Activated CD4-positive, alpha-beta T cell treated with anti-CD3 and anti-CD28 coated beads for 24 hours (primary cell): ENCODE measurements at regions not wholly inside any gene's neighbourhood (a gene's known extent, or its start where the extent isn't known, plus 50 kb on each side); places are given as distances from the start of the nearest gene placed in this dataset.

Experiments
- DNase-seq, 2 donors: peaks; one replicate each; pipeline ENCODE4 v3.0.0-alpha.2; 2020; ENCODE audit warnings: low read depth in 2 of 2

DNA sequence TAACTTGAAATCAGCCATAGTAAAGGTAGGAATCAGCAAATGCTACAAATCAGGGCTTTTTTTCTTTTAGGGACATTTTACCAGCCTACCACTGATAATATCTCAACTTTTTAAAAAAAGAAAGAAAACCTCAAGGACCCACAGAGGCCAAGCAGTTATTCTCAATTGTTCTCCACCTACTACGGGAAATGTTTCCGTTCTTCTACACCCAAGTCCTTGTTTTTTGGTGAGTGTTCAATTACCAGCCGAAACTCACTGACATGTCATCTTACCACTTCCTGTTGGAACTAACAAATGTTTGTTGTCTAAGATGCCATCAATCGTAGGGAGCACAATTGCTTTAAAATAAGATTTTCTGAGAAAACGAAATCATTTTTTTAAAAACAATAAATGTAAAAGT, 50.2 kb upstream of the CDK1 start:
- DNase-seq: no peak

DNA sequence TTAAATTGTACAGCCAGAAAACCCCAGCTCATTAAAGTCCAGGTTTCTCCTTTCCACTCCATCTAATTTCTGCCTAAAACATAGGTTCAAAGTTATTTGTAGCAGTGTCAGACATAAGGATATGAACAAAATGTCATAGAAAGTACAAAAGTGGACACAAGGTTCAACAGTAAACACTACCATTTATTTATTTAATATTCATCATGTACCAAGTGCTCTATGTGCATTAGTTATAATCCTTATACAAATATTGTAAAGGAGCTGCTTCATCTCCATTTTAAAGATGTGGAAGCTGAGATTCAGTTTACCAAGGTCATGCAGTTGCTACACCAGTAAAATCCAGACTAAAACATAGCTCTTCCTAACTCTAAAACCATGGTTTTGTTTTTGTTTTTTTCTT, 52.0 kb upstream of the CDK1 start:
- DNase-seq: no peak

DNA sequence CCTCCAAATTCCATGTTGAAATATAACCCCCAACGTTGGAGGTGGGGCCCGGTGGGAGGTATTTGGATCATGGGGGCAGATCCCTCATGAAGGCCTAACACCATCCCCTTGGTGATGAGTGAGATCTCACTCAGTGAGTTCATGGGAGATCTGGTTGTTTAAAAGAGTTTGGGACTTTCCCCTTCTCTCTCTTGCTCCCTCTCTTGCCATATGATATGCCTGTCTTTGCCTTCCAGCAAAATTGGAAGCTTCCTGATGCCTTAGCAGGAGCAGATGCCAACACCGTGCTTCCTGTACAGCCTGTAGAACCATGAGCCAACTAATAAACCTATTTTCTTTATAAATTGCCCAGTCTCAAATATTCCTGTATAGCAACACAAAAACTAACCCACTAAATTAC, 55.7 kb upstream of the CDK1 start:
- DNase-seq: no peak

DNA sequence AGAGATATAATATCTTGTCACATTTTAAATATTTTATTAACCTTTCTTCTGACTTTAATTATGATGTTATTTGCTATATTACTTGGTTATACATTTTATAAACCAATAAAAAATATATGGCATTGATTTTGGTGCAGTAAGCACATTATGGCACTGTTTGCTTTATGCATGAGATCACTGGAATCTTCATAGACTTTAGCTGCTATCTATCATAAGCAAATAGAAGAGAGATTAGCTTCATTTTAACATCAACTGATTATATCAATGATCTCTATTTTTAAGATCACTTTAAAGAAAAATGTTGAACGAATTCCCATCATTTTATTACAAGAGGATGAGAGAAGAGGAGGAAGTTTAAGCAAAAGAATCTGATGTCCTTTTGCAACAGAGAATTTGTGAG, 58.6 kb upstream of the CDK1 start:
- DNase-seq: no peak

DNA sequence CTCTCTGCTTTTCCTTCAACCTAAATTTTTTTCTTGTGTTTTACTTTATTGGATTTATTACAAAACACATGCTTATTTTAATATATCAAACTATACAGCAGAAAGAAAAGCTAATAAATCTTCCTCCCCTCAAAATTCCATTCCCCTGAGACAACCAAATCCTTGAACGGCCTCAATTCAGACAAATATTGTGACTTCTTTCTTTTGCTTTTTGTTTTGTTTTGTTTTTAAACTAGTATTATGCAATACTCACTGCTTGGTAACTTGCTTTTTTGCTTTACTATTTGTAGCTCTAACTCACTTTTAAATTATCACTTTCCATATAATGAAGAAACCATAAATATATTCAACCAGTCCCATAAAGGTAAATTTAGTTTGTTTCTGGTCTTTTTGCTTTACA, 59.4 kb upstream of the CDK1 start:
- DNase-seq: no peak

DNA sequence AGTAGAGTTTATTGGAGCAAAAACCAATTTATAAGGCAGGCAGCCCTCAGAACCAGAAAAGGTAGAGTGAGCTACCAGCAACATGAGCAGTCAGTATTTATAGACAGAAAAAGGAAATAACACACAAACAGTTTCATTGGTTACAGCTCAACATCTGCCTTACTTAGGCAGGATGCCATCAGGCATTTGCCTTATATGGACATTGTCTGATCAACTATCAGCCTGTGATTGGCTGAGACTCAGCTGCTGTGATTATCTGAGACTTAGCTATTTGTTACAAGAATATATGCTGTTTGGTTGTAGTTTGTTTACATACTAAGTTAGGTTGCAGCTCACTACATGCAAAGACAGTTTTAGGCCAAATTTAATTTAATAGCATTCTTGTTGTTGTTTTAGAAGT, 60.4 kb upstream of the CDK1 start:
- no peak for DNase-seq

DNA sequence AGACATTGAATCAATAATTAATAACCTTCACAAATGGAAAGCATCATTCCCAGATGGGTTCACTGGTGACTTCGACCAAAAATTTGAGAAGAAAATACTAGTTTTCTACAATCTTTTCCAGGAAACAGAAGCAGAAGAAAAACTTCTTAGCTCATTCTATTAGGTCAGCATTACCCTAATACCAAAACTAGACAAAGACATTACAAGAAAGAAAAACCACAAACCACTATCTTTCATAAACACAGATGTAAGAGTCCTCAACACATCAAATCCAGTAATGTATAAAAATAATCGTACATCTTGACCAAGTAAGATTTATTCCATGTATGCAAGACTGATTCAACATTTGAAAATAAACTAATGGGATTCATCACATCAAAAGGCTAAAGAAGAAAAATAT, 64.0 kb upstream of the CDK1 start:
- no peak for DNase-seq

DNA sequence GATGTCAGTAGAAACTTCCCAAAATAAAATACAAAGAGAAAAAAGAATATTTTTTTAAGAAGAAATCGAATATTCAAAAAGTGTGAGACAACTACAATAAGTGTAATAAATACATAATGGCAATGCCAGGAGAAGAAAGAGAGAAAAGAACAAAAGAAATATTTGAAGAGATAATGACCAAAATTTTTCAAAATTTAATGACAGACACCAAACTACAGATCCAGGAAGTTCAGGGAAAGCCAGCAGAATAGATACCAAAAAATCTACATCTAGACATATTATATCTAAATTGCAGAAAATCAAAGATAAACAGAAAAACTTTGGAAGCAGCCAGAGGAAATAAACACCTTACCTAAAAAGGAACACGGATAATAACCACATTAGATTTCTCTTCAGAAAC, 66.8 kb upstream of the CDK1 start:
- DNase-seq: no peak

DNA sequence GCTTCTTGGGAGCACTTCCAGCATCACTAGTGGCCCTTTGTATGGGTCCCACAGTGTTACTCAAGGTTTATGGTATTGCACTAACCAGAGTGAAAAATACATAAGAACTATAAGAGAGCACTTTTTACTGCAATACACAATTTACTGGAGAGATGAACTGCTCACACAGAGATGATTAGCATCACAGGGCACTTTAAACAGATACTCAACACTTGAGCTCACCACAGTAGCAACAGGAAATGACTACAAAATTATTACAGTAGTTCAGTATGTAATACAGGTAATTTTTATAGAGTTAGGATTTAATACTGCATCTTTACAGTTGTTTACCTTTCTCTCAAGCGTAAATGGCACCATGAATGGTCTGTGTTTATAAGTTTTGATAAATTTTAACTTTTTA, 68.2 kb upstream of the CDK1 start:
- no peak for DNase-seq

DNA sequence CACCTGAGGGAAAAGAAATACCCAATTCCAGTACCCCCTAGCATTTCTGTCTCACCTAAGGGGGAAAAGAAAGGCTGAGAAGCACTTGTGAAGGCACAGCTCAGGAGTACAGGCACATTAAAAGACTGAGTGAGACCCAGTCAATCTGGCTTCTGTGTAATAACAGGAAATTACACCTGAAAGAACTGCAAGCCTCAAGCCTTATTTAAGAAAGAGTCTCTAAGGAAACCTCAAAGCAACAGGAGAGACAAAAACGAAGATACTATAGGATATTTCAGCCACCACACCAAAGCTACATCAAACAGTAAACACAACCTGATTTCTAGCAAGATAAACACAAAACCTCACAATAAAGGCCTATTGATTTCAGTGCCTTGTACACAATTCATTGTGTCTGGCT, 69.6 kb upstream of the CDK1 start:
- DNase-seq: no peak

DNA sequence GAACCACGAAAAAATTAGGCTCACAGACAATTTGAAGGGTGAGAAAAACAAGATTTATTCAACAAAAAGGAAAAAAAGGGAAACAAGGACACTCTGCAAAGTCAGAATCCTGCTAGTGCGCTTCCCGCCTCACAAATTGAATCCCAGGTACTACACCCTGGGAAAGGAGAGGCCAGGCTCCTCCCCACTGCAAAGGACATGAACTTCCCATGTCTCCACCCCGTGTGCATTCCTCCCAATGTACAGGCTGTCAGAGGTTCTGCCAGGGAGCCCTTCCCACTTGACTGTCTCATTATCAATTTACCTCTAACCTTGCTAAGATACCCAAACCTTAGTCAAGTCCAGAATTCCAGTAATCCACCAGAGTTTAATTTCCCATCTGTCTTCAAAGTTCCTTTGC, 70.4 kb upstream of the CDK1 start:
- DNase-seq: no peak

DNA sequence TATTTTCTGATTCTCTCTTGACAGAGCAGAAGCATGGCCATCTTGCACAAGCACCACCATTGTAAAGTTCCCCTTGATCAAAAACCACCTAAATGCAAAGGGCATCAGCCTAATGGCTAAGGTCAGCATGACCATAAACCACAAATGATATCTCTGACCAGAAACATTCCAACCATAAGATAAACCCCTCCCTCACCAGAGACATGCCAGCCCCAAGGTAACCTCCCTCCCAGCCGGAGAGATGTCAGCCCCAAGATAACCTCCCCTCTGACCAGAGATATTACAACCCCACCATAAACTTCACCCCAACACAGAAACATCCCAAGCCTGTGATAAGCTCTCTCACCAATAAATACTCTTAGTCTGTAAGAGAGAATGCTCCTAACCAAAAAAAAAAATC, 72.1 kb upstream of the CDK1 start:
- no peak for DNase-seq

DNA sequence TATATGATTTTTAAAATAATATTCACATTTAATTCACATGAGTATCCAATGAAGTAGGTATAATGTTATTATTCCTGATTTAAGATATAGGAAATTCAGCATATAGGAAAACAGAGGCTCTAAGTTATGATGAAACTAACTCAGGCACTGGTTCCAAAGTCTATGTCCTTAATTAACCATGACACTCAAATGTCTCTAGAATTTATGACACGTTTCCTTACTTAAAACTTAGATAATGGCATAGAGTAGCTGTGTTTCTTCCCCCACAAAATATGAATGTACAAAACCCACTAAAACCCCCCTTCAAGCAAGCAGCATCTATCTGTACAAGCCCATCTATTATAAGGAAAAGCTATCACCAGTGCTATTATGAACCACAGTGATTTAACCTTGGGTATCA, 72.9 kb upstream of the CDK1 start:
- no peak for DNase-seq

DNA sequence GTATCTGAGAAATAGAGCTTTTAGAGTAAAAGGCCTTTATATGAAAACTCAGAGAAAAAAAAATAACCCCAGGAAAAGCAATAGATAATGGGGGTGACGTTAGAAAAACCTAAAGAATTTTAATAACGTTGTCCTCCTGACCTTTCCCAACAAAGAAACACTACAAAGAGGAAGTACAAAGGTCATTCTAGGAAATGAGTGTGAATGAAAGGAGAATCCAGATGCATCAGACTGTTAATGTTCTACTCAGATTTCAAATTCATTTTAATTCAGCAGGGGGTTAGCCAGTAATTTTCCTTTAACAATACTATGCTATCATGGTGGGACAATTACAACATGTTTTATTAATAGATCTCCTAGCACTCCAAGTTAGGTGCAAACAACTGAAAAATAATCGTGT, 73.8 kb upstream of the CDK1 start:
- no peak for DNase-seq

DNA sequence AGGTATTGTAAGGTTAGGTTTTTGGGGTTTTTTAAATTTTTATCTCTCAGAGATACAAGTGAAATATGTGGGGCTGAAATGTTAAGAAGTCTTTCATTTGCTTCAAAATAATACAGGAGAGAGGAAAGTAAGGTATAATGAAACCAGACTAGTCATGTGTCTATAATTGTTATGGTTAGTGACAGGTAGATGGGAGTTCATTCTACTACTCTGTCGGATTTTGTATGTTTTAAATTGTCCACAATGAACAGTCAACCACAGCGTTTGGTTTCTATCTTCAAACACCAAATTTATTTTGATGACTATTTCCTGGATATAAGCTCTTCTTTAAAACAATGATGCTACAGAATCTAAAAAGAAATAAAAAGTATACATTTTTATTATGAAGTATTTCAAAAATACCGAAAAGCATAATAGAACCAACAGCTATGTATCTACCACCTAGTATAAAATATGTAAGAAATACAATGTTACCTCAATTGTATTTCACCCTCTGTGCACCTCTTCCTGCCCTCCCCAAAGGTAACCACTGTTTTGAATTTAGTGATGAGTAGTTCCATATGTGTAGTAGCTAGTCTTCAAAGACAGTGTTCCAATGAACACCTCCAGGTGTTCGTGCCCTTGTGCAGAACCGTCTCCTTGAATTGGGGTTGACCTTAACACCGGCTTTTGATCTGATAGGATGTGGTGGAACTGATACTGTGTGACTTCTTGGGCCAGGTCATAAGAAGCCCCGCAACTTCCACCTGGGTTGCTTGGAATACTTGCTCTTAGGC, 74.8 kb upstream of the CDK1 start:
- no peak for DNase-seq

DNA sequence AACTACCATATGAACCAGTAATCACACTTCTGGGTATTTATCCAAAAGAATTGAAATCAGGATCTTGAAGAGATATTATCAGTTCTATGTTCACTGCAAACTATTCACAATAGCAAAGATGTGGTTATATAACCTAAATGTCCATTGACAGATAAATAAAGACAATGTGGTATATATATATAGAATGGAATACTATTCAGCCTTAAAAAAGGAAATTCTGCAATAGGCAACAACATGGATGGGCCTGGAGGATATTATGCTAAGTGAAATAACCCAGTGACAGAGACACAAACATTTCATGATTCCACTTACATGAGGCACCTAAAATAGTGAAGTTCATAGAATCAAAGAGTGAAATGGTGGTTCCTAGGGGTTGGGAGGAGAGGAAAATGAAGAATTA, 90.6 kb upstream of the CDK1 start:
- no peak for DNase-seq

DNA sequence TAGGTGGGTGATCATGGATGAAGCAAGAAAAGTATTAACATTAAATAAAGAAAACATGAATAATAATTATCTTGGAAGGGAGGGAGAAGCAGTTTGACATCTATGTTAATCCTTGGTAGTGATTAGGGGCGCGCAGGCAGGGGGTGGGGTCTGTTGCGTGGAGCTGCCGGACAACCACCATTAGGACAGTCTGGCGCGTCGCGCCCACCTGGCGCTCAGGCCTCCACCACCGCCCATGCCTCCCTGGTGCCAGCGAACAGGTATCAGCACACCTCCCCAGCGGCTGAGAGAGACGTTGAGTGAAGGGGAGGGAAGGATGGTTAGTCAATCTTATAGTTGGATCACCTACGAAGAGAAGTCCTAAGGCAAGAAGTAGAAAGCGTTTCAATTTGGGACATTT, 94.2 kb upstream of the CDK1 start:
- DNase-seq: no peak

DNA sequence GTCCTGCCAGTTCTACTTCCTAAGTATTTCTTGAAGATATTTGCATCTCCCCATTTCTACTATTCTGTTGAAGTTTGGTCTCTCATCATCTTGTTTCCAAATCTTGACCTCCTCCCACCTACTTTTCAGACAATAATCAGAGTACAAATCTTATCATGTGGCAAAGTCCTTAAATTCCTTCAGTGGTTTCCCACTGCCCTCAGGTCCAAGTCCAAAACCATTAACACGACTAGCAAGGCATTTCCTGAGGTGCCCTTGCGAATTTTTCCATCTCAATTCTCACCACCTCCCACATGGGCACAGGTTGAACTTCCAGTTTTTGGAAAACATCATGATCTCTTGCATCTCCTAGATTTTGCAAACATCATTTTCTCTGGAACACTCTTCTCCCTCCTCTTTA, 97.2 kb upstream of the CDK1 start:
- no peak for DNase-seq

DNA sequence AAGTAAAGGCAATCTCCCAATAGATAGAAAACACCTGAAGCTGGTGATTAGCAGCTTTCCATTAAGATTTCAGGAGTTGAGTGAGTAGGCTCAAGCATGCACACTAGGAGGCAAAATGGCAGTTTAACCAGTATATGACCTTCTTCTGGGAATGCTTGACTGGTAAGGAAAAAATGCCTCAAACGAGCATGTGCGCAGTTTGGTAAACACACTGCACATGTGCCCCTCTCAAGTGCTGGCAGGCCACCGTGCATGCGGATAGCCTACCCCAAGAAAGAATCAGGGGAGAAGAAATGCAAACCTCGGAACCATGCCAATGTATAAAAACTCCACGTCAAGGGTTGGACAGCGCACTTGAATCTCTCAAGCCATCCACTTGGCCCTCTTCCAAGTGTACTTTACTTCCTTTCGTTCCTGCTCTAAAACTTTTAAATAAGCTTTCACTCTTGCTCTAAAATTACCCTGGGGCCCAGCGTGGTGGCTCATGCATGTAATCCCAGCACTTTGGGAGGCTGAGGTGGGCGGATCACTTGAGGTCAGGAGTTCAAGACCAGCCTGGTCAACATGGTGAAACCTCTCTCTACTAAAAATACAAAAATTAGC, 98.8 kb upstream of the CDK1 start:
- DNase-seq: no peak

DNA sequence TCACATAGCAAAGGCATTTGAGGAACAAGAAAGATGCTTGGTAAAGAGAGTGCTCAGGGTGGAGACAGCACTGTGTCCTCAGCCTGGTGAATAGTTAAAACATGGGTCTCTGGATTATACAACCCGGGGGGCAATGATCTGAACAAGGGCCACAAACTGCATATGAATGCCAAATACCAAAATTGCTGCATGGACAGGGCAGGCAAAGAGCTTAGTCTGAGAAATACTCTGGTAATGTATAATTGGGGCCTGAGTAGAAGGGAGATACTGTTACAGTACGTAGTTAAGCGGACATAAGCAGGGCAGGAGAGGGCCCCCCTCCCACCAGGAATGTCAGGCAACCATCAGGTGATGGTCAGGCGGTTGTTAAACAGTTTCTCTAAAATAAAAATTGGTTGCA, 99.3 kb upstream of the CDK1 start:
- no peak for DNase-seq

DNA sequence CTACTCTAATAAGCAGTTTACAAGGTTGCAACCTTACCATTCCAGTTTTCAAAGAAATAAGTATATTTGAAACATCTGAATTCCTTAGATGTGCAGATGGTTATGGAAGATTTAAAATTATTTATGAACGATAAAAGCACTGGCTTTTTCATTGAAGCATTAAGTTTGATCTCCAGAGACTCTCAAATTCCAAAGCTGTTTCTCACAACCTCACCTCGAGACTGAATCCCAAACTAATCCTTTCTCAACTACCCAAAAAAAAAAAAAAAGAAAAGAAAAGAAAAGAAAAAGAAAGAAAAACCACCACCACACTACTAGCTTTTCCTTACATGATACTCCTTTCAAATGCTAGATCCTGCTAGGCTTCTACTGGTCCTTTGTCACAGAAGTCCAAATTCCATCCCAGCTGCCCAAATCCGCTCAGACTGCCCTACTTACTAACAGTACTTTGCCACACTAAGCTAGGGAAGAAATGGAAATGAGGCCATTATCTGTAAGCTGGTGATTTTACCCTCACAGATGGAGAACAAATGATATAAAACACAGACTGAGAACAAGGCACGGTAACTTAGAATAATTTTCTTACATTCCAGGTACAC, 100.6 kb upstream of the CDK1 start:
- DNase-seq: no peak

DNA sequence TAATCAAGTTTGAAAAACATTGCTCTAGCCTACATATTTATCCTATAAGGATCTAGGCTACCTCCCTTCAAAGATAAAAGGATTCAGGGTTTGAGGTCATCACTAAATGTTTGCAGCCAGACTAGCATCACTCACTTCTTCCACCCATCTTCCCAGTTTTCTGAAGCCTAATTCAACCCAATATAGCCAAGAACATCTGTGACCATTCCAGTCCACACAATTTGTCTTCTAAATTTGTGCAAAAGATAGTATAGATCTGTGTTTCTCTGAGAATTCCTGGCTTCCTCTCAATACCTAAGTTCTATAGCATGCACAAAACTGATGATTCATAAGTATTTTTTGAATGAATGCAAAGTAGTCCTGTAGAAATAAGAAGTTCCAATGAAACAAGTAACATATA, 103.0 kb upstream of the CDK1 start:
- no peak for DNase-seq

DNA sequence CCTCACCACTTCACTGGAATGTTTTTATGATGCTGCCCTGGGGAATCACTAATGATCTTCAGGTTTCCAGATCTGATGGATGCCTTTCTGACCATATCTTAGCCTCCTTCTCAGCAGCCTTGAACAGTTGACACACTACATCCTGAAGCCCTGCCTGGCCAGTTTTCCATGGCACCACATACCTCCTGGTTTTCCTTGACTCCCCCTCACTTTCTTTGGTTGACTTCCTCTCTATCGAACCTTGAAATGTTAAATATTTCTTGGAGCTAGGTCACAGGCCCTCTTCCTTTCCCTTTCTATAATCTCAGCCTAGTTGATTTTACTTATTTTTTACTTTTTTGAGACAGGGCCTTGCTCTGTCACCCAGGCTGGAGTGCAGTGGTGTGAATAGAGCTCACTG, 108.8 kb upstream of the CDK1 start:
- DNase-seq: no peak

DNA sequence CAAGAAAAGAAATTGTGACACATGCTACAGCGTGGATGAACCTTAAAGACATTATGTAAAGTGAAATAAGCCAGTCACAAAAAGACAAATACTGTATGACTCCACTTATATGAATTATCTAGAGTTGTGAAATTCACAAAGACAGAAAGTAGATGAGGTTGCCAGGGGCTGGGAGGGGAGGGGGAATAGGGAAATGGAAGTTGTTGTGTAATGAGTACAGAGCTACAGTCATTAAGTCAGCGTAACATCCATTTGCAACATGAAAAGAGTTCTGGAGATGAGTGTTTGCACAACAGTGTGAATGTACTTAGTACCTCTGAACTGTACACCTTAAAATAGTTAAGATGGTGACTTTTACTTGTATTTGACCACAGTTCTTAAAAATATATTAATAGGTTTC, 112.1 kb upstream of the CDK1 start:
- no peak for DNase-seq
